CD4-positive, alpha-beta T cell treated with Interferon gamma for 1 hour (primary cell): ENCODE measurements at regions not wholly inside any gene's neighbourhood (a gene's known extent, or its start where the extent isn't known, plus 50 kb on each side); places are given as distances from the start of the nearest gene placed in this dataset.
"Not testable (repeated sequence)": the region's sequence is repeated elsewhere in the genome, so short reads cannot be mapped to it uniquely, and the experiment has no call there.

Experiments
- DNase-seq: peaks from one replicate; pipeline ENCODE4 v3.0.0-alpha.2; 2020

GRCh38 chr1:65020774-65021173 is 54.4 kb upstream of the JAK1 start:
- no peak for DNase-seq

DNA sequence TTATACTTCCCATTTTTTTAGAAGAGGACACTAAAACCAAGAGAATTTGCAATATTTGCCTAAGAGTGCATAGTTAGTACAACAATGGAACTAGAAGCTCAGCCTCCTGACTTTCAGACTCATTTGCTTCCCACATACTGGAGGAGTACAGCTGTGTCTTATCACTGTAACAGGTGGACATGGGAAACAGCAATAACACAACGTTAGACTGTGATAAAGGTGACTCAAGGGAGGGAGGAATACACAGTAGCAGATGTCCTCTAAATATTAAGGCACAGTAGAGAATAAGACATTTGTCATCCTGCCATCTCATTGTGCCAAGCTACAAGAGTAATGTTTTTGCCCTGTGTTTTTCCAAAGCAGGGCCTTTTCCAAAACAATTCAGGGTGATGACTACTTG is 55.4 kb upstream of the JAK1 start:
- DNase-seq, result no peak

- no peak for DNase-seq
Measured at GRCh38 chr1:65022216-65022615, 55.9 kb upstream of the JAK1 start.

DNA sequence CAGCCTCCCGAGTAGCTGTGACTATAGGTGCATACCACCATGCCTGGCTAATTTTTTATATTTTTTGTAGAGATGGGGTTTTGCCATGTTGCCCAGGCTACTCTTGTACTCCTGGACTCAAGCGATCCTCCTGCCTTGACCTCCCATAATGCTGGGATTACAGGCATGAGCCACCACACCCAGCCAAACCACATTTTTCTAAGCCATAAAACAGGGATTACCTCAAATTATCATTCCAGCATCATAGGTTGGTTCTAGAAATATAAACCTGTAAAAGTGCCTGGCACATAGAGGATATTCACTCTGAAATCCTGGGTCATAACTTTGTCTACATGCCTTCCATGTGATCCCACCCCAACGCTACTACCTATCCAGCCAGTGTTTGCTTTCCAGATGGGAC is 59.4 kb upstream of the JAK1 start:
- DNase-seq, result no peak

GRCh38 chr1:65026235-65026634 is 59.9 kb upstream of the JAK1 start:
- no peak for DNase-seq

DNA sequence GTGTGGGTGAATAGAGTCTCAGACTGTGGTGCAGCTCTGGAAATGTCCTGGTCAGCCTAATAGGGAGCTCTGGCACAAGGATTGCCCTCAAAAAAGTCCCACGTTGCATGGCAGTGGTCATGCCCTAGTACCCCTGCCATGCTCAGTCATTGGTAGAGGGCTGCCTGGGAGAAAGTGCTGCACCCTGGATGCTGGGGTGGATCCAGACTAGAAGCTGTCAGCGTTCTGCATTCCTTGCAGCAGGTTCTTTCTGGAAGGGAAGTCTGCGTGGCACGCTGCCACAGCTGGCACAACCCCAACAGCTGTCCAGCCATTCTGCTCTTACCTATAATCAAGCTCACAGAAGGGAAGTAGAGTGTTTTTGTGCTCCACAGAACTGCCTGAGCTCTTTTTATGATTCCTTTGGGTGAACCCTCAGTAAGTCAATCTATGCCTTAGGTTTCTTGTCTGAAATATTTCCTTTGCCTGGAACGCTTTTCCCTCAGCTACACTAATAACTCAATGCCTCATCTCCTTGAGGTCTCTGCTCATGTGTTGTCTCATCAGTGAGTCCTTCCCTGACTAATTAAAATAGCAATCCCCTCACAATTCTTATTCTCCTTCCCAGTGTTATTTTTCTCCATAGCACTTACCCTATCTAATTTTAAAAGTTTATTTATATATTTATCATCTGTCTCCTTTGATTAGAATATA is 61.5 kb upstream of the JAK1 start:
- DNase-seq, result no peak

- not testable (repeated sequence) for DNase-seq
Measured at GRCh38 chr1:65029434-65029833, 63.1 kb upstream of the JAK1 start.

- not testable (repeated sequence) for DNase-seq
Measured at GRCh38 chr1:65034879-65035278, 68.5 kb upstream of the JAK1 start.

- no peak for DNase-seq
Measured at GRCh38 chr1:65036570-65037051, 70.3 kb upstream of the JAK1 start.

DNA sequence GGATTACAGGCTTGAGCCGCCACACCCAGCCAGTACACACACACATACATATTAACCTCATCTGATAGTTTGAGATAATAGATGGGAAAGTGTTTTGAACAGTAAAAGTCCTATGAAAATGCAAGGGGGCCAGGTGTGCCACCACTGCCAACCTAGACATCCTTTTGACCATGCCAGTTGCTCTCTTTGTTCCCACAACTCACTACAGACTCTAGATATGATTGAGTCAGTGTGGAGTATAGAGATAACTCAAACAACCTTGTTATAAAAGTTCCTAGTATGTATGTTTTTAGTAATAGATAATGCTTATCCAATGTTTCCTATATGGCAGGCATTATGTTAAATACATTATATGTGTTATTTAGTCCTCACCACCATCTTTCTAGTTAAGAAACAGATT is 72.7 kb upstream of the JAK1 start:
- DNase-seq, result no peak

GRCh38 chr1:65039508-65039907 is 73.2 kb upstream of the JAK1 start:
- no peak for DNase-seq

DNA sequence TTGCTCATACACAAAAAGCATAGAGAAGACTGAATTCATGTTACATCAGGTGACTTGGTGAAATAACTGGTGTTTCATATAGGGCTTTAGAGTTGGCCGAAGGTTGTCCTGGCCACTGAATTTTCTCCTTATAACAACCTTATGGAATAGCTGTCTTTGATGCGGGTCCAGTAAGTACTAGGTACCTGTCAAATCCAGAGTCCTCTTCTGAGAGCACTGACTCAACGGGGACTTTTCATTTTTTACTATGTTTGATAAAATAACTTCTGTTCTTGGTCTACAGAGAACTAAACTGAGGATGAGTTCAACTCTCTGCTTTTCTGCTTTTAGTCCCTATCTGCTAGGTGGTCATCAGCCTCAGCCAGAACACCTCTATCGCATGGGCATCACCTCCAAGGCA is 76.1 kb upstream of the JAK1 start:
- no peak for DNase-seq

GRCh38 chr1:65044411-65044810 is 78.1 kb upstream of the JAK1 start:
- DNase-seq, result no peak

GRCh38 chr1:65045022-65045817 is 78.9 kb upstream of the JAK1 start:
- no peak for DNase-seq

DNA sequence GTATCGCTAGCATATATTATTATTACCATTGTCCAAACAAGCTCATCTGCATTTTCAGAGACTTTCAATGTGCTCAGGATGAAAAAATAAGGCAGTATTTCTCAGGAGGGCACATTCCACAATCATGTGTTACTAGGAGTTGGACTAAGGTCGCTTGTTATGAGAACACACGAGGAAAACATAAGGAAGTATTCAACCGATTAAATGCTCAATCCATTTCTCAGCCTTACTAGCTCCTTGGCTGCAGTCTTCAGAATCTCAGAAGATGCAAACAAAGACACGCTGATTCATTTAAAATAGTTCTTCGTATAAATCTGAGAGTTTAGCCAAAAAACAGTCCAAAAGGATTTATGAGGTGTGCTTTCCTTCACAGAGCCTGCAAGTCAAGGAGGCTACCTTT is 82.0 kb upstream of the JAK1 start:
- DNase-seq, result no peak

DNA sequence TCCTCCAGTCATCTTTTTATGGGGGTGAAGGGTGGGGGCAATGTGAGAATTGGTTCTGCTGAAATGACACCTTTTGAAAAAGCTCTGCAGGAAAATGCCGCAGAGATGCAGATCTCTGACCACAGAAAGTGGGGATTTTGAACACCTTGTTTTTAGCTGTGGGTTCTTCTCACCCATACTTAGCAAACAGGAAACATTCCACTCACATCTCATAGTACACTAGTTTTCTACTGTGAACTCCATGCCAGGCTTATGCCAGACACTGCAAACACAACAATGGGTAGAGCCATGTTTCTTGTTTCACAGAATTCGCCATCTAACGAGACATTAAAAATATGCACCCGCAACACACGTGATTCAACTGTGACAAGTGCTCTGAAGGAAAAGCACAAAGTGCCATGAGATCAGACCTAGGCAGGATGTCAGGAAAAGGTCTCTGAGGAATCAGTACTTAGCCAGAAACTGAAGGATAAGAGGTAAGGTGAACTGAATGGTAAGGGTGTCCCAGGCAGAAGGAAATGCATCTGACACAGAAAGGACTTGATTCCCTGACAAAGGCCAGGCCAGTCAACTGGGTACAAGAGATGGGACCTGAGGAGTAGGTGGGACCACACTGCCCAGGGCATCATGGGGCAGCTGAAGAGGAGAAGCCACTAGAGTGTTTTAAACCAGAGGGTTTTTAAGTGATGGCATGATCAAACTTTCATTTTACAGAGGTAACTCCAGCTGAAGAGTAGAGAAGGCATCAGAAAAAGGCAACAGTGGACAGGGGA is 83.8 kb upstream of the JAK1 start:
- no peak for DNase-seq

DNA sequence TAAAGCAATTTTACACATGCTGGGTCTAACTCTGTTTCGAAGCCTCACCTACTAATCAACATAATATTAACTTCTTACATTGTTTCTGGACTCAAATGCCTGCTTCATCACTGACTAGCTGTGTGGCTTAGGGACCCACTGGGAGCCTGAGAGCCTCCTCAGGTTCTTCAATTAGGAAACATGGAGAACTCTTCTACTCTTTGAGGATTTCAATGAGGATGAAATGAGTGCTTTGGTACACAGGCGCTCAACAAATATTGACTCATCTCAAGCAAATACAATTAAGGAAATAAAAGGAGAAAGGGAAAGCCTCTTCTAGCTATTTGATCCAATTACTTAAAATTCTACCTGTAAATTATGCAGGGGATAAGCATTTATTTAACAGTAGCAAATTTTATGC is 84.4 kb upstream of the JAK1 start:
- DNase-seq, result no peak

DNA sequence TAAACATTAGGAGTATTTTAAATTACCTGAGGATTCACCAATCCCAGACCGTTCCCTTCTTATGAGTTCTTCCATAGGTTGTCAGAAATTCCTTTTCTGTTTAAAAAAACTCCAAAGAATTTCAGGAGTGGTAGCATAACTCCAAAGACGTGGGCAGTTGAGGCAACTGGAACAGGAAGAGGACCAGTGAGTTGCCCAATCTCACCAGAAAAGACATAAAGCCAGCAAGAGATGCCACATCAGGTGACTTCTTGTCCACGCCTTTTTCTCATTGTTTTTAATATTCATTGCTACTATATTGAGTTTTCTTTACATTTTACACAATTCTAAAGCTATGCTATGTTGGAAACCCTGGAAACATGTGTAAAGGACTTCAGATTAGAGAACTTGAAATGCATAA is 88.1 kb upstream of the JAK1 start:
- no peak for DNase-seq

DNA sequence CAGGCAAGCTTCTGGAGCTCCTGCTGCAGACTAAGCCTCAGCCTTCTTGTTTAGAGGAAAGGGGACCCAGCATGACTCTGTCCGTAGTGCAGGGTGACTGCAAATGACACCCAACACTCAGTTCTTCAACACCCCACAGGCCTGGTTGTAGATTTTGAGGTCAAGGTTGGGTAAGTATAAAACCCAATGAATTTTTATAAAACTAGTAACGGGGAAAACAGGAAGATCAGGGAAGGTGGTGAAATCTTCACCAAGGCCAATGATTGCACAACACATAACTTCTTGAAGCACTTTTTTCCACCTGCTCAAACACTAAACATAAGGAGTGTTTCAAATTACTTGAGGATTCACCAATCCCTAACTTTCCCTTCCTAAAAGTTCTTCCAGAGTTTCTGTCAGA is 89.4 kb upstream of the JAK1 start:
- DNase-seq, result no peak

- no peak for DNase-seq
Measured at GRCh38 chr1:65056234-65056633, 89.9 kb upstream of the JAK1 start.

- no peak for DNase-seq
Measured at GRCh38 chr1:65056866-65057265, 90.5 kb upstream of the JAK1 start.

GRCh38 chr1:65059930-65060538 is 88.0 kb upstream of the AK4 start:
- no peak for DNase-seq

DNA sequence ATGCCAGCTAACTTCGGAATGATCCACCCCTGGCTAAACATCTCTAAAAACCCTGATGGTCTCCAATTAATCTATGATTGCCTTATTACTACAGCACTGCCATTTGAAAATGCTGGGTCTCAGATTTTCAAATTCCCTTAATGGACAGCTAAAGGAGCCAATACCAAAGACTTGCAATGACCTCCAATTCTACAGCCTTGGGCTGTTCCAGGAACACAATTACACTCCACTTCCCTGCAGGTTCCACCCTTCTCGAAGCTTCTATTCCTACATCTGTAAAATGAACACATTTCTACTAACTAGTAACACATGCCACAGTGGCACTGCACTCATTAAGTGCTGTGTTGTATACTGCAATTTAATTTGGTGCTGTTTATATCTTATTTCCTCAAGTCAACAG is 85.7 kb upstream of the AK4 start:
- DNase-seq, result no peak
